ENCODE measurements at regions not wholly inside any gene's neighbourhood (a gene's known extent, or its start where the extent isn't known, plus 50 kb on each side); places are given as distances from the start of the nearest gene placed in this dataset. TPM values are rescaled to one million over a fixed set of nuclear protein-coding genes. Genes with fewer than 3 reads are reported as not detected.
"Not testable (repeated sequence)": the region's sequence is repeated elsewhere in the genome, so short reads cannot be mapped to it uniquely, and the experiment has no call there.

DNA sequence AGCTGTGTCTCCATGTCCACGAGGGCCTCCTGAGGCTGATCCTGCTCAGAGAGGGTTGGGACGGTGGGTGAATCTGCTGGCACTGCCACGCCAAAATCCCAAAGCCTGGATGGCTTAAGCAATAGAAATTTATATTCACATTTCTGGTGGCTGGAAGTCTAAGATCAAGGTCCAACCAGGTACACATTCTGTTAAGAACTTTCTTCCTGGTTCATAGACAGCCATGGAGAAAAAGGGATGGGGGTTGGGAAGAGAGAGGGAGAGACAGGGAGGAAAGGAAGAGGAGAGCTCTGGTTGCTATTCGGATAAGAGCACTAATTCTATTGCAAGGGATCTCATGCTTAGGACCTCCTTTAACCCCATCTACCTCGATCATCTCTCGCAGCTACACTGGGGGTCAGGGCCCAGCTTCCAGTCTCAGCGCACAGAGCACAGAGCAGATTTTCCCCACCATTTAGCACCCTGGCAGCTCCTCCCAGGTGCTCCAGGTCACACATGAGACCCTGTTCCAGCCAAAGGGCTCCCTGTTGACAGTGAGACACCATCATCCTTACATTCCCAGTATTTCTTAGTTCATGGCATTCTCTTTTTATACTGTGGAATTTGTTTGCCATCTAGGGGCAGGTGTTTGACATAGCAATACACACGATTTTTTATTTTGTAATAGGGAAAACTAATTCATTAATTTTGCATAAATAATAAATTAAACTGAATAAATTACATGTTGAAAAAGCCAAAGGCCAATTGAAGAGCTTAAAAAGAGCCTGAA is 615.6 kb downstream of the RPIA start:
- not testable (repeated sequence) for DNase-seq

DNA sequence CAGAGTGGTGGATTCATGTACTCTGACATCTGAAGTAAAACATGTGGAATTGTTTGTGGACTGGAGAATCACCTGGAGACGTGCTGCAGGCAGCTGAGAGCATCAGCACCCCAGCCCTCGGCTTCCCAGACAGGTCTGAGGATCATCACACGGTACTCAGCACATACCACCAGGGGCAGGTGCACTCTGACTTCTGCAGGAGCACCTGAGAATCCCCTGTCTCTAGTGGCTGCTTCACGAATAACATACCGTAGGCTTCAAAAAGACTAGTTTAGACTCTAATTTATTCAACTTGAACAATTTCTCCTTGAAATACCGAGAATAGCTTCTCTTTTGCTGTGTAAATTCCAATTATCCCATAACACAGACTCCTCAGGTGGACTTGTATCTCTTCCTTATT is 627.5 kb downstream of the RPIA start:
- DNase-seq = not testable (repeated sequence)

DNA sequence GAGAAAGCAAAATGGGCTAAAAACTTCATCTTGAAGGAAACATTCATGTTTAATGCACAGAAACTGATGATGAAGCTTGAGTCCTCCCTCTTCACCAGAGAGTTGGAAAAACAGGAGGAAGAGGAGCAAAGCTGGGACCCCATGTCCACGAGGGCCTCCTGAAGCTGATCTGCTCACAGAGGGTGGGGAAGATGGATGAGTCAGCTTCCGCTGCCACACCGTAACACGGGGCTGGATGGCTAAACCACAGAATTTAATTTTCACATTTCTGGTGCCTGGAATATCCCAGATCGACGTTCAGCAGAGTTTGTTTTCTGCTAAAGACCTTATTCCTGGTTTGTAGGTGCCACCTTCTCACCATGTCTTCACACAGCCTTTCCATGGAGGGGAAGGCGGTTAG is 634.4 kb downstream of the RPIA start:
- not testable (repeated sequence) for DNase-seq

DNA sequence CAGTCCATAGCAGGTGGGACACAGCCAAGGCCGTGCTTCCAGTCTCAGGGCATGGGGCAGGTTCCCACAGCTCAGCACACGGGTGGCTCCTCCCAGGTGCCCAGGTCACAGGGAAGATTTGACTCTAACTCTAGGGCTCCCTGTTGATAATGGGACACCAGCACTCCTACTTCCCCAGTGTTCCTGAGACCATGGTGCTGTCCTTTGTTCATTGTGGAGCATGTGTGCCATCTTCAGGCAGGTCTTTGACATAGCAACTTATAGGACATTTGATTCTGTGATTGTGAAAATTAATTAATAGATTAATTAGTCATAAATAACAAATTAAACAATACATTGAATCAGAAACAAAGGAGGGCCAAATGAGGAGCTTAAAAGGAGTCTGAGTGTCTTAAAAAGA is 635.0 kb downstream of the RPIA start:
- DNase-seq = not testable (repeated sequence)

DNA sequence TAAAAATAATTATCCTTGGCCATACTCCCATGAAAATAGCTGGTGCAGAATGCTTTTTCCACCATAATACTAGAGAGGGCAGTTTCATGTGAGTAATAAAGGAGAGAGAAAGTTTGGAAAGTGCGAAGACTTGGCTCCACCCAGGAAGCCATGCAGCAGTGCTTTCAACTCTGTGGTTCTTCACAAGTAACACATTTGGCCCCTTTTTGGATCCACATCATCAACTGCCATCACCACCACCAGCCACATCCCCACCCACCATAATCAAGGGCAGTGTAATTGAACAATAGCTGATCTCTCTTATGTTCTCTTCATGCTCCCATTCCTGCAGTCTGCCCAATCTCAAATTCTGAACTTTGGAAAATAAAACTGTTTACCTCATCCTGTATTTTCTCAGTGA is 637.3 kb downstream of the RPIA start:
- not testable (repeated sequence) for DNase-seq

Small RNA genes lying in the stretch of these regions (small RNA-seq; reads per million reads assigned to genes)
- gene IGKJ1 (ENCODE audit: low replicate concordance) (not detected), gene IGKJ3 (ENCODE audit: low replicate concordance) (not detected), gene IGKJ4 (ENCODE audit: low replicate concordance) (not detected), gene IGKJ5 (ENCODE audit: low replicate concordance) (not detected), gene IGKV1-35 (ENCODE audit: low replicate concordance) (not detected), gene IGKV2-19 (ENCODE audit: low replicate concordance) (not detected), gene IGKV2-36 (ENCODE audit: low replicate concordance) (not detected), gene IGKV2-38 (ENCODE audit: low replicate concordance) (not detected), gene IGKV3-25 (ENCODE audit: low replicate concordance) (not detected), gene IGKV7-3 (ENCODE audit: low replicate concordance) (not detected), gene MIR4436A (ENCODE audit: low replicate concordance) (not detected)
